ENCODE measurements at regions not wholly inside any gene's neighbourhood (a gene's known extent, or its start where the extent isn't known, plus 50 kb on each side); places are given as distances from the start of the nearest gene placed in this dataset.
"Not testable (repeated sequence)": the region's sequence is repeated elsewhere in the genome, so short reads cannot be mapped to it uniquely, and the experiment has no call there.

- not testable (repeated sequence) for TF ChIP-seq CTCF (IDR thresholded peaks at IDR 0.05; ENCODE audit: insufficient read depth, low read length); REST (IDR thresholded peaks at IDR 0.05; ENCODE audit: insufficient replicate concordance, low read depth)
Observed at GRCh38 chrX:76840902-76841301, 413.4 kb downstream of the MAGEE1 start.
